Activated effector memory CD4-positive, alpha-beta T cell treated with anti-CD3 and anti-CD28 coated beads, Interleukin-2, amount 50 U/mL, for 16 hours (primary cell): ENCODE measurements at regions not wholly inside any gene's neighbourhood (a gene's known extent, or its start where the extent isn't known, plus 50 kb on each side); places are given as distances from the start of the nearest gene placed in this dataset.

Source experiments
- DNase-seq: peaks from one replicate; pipeline ENCODE4 v3.0.0-alpha.2; 2020

GRCh38 chr14:53601409-53601808, 355.2 kb downstream of the BMP4 start:
- no peak for DNase-seq

DNA sequence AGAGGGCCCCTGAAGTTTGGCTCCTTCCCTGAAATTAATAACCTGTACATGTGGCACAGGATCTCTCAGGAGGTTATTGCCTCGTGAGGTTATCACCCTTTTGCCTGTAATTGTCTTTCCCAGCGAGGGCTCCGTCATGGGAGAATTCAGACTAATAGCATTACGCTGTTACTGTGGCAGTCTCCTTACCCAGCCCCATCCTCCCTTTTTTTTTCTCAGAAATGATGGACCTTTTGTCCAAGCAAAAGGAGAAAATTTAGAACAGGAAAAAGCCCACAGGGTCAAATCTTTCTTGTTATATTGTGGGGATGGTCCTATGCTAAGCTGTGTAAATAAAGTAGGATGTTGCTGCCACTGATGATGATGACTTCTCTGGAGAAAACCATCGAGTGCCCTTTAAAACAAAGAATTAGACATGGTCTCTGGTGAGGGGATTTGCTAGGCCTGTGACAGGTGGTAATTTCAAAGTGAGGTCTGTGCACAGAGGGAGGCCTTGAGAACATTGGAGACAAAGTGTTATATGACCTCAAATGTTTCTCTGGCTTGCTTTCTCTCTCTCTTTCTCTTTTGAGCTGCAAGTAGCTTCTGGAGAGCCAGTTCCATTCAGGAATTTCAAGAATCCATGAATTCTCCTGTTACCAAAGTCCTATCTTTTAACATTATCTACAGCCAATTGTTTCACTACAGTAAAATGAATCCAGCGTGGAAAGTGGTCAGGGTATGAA, 357.2 kb downstream of the BMP4 start:
- no peak for DNase-seq

- DNase-seq: no peak
Observed at GRCh38 chr14:53596853-53597525, 359.6 kb downstream of the BMP4 start.

- no peak for DNase-seq
Observed at GRCh38 chr14:53591816-53592215, 364.8 kb downstream of the BMP4 start.

DNA sequence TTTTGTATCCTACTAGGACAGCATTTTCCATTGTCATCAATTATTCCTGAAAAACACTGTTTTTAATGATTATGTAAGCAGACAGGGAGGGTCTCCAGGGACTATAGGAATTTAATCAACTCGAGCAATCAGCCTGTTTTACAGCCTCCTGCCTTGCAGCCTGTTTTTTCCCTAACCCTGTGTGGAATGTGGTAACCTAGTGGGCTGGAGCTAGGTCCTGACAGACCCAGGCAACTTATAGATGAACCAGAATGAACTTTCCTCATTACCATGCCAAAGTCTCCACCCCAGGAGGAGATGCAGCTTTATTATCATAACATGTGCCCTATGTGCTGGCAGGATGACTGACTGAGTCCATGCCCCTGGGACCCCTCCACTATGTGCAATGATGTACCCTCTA, 375.1 kb downstream of the BMP4 start:
- no peak for DNase-seq

- no peak for DNase-seq
Observed at GRCh38 chr14:53571641-53572328, 384.8 kb downstream of the BMP4 start.

GRCh38 chr14:53570411-53571387, 385.9 kb downstream of the BMP4 start:
- DNase-seq: no peak

GRCh38 chr14:53569446-53569845, 387.2 kb downstream of the BMP4 start:
- DNase-seq: no peak

GRCh38 chr14:53567236-53567780, 389.3 kb downstream of the BMP4 start:
- no peak for DNase-seq

DNA sequence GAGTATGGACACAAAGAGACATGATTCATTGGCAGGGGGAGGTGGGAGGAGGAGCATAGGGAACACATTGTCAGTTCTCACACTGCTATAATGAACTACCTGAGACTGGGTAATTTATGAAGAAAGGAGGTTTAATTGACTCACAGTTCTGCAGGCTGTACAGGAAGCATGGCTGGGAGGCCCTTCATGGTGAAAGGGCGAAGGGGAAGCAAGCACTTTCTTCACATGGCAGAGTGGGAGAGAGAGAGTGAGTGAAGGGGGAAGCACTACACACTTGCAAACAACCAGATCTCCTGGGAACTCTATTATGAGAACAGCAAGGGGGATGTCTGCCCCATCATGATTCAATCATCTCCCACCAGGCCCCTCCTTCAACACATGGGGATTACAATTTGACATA, 391.8 kb downstream of the BMP4 start:
- DNase-seq: no peak

GRCh38 chr14:53563628-53564027, 393.0 kb downstream of the BMP4 start:
- no peak for DNase-seq

GRCh38 chr14:53553221-53553620, 400.1 kb upstream of the DDHD1 start:
- DNase-seq: no peak

GRCh38 chr14:53551862-53552261, 398.7 kb upstream of the DDHD1 start:
- no peak for DNase-seq

GRCh38 chr14:53550776-53551175, 397.7 kb upstream of the DDHD1 start:
- DNase-seq: no peak

DNA sequence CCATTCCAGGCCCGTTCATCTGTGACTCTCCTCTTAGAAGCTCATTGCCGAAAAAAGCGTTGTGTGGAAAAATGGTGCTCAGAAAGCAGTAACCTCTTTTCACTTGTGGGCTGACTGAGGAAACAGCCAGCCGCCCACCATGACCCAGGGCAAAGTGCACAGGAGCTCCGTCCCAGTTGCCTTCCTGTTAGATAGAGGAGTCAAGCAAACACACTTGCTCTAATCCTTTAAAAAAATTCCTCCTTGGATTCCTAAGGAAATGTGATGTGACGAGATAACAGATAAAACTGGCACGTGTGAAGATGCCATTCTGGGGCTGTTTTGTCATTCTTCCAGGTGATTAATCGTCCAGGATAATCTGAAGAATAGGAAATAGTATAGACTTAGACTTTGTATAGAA, 396.8 kb upstream of the DDHD1 start:
- DNase-seq: no peak

GRCh38 chr14:53547593-53547992, 394.5 kb upstream of the DDHD1 start:
- DNase-seq: no peak

DNA sequence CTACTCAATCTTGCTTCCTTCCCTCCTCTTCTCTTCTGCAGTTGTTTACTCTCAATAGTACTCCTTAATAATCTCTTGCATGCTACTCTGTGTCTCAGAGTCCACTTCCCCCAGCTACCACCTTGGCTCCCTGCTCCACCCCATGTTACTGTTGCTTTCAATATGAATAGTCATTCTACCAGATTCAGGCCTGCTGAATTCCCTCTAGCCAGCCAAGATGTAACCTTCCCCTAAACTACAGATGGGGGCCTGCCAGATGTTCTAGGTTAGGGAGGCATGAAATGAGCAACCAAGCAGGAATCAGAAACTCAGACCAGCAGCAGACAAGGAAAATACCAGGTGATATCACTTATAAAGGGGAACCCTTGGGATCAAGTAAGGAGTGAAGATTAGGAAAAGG, 392.1 kb upstream of the DDHD1 start:
- no peak for DNase-seq

GRCh38 chr14:53542732-53543131, 389.6 kb upstream of the DDHD1 start:
- no peak for DNase-seq

GRCh38 chr14:53541411-53541810, 388.3 kb upstream of the DDHD1 start:
- DNase-seq: no peak

DNA sequence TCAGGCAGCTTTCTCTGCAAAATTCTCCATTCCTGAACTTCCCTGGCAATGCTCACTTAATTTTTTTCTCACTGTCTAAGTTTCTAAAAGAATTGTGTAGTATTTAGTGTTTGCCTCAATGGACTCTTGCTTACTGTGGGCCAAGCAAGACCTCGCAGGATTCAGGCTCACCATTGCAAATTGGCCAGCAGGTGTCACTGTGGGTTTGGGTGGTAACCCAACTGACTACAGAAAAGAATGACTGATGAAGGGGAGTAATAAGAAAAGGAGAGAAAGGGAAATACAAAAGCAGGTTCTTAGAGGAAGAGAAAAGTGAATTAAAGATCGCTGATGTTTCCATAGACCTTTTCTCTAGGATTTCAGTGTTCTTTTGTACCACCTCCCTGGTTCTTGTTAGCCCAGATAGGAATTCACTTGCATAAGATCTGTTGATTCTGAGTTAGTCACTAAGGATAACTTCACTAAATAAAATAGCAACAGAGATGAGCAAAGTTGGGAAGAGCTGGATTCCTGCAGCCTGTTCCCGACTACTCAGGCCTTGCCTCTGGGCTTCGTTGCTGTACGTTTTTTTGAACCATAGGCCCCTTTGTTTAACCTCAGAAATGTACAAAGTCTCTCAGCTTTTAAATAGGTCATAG, 386.5 kb upstream of the DDHD1 start:
- peak; percentile 71 for DNase-seq

DNA sequence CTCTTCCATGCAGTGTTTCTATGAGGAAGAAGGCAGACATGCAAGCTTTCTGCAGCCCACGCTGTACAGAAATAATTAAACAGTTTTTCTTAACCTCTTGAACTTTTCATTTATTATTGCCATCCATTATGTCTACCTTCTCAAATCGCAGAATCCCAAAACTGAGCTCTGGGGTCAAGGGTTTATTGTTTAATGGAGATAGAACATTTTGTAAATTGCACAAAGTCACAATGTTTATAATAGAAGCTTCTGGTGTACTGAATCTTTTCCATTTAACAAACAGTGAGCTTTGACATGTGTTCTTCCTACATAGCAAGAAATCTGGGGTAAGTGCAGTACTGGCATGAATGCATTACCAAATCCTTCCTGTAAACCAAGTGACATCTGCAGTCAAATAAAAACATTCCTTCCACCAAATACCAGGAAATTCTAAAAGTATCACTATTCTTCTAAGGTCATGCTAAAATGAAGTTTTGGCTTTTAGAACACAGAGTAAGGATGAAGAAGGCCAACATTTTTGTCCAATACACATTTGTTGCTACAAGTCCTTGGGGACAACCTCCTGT, 385.3 kb upstream of the DDHD1 start:
- DNase-seq: no peak
